ENCODE measurements at regions not wholly inside any gene's neighbourhood (a gene's known extent, or its start where the extent isn't known, plus 50 kb on each side); places are given as distances from the start of the nearest gene placed in this dataset.

- TF ChIP-seq POLR2A (IDR thresholded peaks at IDR 0.05) (no peak), CTCF (IDR thresholded peaks at IDR 0.05) (no peak)
Measured at GRCh38 chr14:98803196-98803595, 468.8 kb downstream of the BCL11B start.
